ENCODE measurements at regions not wholly inside any gene's neighbourhood (a gene's known extent, or its start where the extent isn't known, plus 50 kb on each side); places are given as distances from the start of the nearest gene placed in this dataset.

DNA sequence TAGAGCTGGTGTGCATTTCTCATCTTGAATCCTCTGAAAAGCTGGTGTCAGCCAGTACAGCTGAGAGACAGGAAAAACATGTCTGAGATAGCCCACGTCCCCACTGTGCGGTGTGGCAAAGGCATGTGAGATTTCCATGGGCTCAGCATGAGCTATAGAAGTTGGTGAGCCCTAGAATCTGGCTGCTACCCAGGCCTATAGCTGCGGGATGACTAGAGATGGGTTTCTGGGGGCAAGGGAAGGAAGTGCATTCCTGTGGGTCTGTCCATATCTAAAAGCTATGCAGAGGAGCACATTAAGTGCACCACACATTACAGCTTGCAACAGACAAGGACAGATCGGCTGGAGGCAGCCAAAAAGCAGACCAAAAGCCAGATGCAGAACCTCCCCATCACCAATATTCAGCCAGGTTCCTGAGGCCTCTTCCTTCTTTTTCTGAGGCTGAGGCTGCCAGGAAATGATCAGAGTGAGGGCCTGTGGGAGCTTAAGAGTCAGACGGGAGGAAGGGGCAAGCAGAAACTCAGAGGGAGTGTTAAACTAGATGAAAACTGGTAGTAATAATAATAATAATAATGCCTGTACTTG, 55.8 kb upstream of the RANBP3L start:
- no peak overlapping the region for H3K4me2 ChIP-seq
- H3K4me3 ChIP-seq = no peak overlapping the region
- no peaks in the 10 kb centered on the region for H3K9me3 ChIP-seq
- TF ChIP-seq TP53 (CRISPR knock-in tag; IDR thresholded peaks at IDR 0.05) (no peak), ZSCAN20 (CRISPR knock-in tag; IDR thresholded peaks at IDR 0.05) (no peak), RAD21 (conservative IDR thresholded peaks at IDR 0.05 in 1 of 2, IDR thresholded peaks at IDR 0.05 in 1 of 2) (no peak), MYC (IDR thresholded peaks at IDR 0.05; ENCODE audit: borderline replicate concordance, low read length) (no peak), EHMT2 (IDR thresholded peaks at IDR 0.05; ENCODE audit: low read depth) (no peak), KDM5A (IDR thresholded peaks at IDR 0.05) (no peak), RCOR1 (IDR thresholded peaks at IDR 0.05; ENCODE audit: low read depth, low read length) (no peak), HEYL (CRISPR knock-in tag; IDR thresholded peaks at IDR 0.05) (no peak), CHD2 (IDR thresholded peaks at IDR 0.05; ENCODE audit: low read length, partially characterized antibody) (no peak), POLR2AphosphoS2 (conservative IDR thresholded peaks at IDR 0.05; ENCODE audit: low read length) (no peak), RFX5 (IDR thresholded peaks at IDR 0.05) (no peak), NPAS2 (CRISPR knock-in tag; IDR thresholded peaks at IDR 0.05; ENCODE audit: borderline replicate concordance) (no peak), ZC3H11A (IDR thresholded peaks at IDR 0.05) (no peak), JUN (IDR thresholded peaks at IDR 0.05) (no peak), FOSL2 (IDR thresholded peaks at IDR 0.05) (no peak), FOSL2 (CRISPR knock-in tag; IDR thresholded peaks at IDR 0.05) (no peak), BHLHE40 (IDR thresholded peaks at IDR 0.05; ENCODE audit: low read depth, low read length) (no peak)
- TF ChIP-seq, protein P1, sequence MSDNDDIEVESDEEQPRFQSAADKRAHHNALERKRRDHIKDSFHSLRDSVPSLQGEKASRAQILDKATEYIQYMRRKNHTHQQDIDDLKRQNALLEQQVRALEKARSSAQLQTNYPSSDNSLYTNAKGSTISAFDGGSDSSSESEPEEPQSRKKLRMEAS (IDR thresholded peaks at IDR 0.05) = no peak
- TF ChIP-seq, protein P2, sequence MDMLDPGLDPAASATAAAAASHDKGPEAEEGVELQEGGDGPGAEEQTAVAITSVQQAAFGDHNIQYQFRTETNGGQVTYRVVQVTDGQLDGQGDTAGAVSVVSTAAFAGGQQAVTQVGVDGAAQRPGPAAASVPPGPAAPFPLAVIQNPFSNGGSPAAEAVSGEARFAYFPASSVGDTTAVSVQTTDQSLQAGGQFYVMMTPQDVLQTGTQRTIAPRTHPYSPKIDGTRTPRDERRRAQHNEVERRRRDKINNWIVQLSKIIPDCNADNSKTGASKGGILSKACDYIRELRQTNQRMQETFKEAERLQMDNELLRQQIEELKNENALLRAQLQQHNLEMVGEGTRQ (IDR thresholded peaks at IDR 0.05) = no peak
- TF ChIP-seq, protein P3, sequence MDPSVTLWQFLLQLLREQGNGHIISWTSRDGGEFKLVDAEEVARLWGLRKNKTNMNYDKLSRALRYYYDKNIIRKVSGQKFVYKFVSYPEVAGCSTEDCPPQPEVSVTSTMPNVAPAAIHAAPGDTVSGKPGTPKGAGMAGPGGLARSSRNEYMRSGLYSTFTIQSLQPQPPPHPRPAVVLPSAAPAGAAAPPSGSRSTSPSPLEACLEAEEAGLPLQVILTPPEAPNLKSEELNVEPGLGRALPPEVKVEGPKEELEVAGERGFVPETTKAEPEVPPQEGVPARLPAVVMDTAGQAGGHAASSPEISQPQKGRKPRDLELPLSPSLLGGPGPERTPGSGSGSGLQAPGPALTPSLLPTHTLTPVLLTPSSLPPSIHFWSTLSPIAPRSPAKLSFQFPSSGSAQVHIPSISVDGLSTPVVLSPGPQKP (IDR thresholded peaks at IDR 0.05; ENCODE audit: low read depth, low read length) = no peak
- TF ChIP-seq, protein P4, sequence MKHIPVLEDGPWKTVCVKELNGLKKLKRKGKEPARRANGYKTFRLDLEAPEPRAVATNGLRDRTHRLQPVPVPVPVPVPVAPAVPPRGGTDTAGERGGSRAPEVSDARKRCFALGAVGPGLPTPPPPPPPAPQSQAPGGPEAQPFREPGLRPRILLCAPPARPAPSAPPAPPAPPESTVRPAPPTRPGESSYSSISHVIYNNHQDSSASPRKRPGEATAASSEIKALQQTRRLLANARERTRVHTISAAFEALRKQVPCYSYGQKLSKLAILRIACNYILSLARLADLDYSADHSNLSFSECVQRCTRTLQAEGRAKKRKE (CRISPR knock-in tag; IDR thresholded peaks at IDR 0.05; ENCODE audit: low read depth) = no peak
- ChIA-PET POLR2A (no interaction called here), CTCF (interaction anchor here (0.5 to 0.6 kb wide), 2 partner anchors 11 to 180 kb away, joined by 3 read pairs; no protein-coding TSS in a partner anchor)
- DNase-seq (ENCODE audit: low read depth in 1 of 2, low spot score in 1 of 2) (no peak), FAIRE-seq (no peak), ATAC-seq (no peak)
- no peaks in the 10 kb centered on the region for H3K4me1 ChIP-seq
- WGBS (ENCODE audit: missing lambda C conversion rate) = 16% methylated on average over 5 of the region's 5 CpGs
- no peak overlapping the region for H3K27ac ChIP-seq

DNA sequence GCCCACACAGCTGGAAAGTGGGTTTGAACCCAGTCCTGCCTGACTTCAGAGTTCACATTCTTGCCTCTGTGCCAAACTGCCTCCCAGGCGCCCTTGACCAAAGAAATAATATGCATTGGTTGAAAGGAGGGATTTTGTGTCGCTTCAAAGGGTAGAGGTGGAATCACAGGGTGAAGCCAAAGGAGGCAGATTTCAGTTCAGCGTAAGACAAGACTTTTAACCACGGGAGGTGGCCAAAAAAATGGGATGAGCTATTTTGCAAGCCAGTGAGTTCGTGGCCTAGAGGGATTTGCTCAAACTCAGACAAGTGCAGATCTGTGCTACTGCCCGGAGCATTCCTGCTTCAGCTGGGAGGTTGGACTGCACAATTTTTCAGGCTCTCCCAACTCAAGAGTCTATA, 57.6 kb upstream of the RANBP3L start:
- DNase-seq (ENCODE audit: low read depth in 1 of 2, low spot score in 1 of 2) (no peak), FAIRE-seq (no peak), ATAC-seq (no peak)
- TF ChIP-seq TP53 (CRISPR knock-in tag; IDR thresholded peaks at IDR 0.05) (no peak), SREBF2 (IDR thresholded peaks at IDR 0.05) (no peak), RAD21 (conservative IDR thresholded peaks at IDR 0.05 in 1 of 2, IDR thresholded peaks at IDR 0.05 in 1 of 2) (no peak), MYC (IDR thresholded peaks at IDR 0.05; ENCODE audit: borderline replicate concordance, low read length) (no peak), FOXS1 (CRISPR knock-in tag; IDR thresholded peaks at IDR 0.05) (no peak), KDM5A (IDR thresholded peaks at IDR 0.05) (no peak), ZFP36 (IDR thresholded peaks at IDR 0.05; ENCODE audit: borderline replicate concordance, partially characterized antibody) (no peak), HOXA7 (CRISPR knock-in tag; IDR thresholded peaks at IDR 0.05) (no peak), ZNF302 (CRISPR knock-in tag; IDR thresholded peaks at IDR 0.05) (no peak), CEBPB (IDR thresholded peaks at IDR 0.05) (no peak), RCOR1 (IDR thresholded peaks at IDR 0.05; ENCODE audit: low read depth, low read length) (no peak), CBX2 (IDR thresholded peaks at IDR 0.05; ENCODE audit: borderline replicate concordance, low read depth) (no peak), HEYL (CRISPR knock-in tag; IDR thresholded peaks at IDR 0.05) (no peak)
- TF ChIP-seq, protein P5, sequence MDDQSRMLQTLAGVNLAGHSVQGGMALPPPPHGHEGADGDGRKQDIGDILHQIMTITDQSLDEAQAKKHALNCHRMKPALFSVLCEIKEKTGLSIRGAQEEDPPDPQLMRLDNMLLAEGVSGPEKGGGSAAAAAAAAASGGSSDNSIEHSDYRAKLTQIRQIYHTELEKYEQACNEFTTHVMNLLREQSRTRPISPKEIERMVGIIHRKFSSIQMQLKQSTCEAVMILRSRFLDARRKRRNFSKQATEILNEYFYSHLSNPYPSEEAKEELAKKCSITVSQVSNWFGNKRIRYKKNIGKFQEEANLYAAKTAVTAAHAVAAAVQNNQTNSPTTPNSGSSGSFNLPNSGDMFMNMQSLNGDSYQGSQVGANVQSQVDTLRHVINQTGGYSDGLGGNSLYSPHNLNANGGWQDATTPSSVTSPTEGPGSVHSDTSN (IDR thresholded peaks at IDR 0.05) = no peak
- TF ChIP-seq, protein P1 (IDR thresholded peaks at IDR 0.05) = no peak
- TF ChIP-seq, protein P6, sequence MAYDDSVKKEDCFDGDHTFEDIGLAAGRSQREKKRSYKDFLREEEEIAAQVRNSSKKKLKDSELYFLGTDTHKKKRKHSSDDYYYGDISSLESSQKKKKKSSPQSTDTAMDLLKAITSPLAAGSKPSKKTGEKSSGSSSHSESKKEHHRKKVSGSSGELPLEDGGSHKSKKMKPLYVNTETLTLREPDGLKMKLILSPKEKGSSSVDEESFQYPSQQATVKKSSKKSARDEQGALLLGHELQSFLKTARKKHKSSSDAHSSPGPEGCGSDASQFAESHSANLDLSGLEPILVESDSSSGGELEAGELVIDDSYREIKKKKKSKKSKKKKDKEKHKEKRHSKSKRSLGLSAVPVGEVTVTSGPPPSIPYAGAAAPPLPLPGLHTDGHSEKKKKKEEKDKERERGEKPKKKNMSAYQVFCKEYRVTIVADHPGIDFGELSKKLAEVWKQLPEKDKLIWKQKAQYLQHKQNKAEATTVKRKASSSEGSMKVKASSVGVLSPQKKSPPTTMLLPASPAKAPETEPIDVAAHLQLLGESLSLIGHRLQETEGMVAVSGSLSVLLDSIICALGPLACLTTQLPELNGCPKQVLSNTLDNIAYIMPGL (CRISPR knock-in tag; IDR thresholded peaks at IDR 0.05; ENCODE audit: borderline replicate concordance) = no peak
- TF ChIP-seq, protein P7, sequence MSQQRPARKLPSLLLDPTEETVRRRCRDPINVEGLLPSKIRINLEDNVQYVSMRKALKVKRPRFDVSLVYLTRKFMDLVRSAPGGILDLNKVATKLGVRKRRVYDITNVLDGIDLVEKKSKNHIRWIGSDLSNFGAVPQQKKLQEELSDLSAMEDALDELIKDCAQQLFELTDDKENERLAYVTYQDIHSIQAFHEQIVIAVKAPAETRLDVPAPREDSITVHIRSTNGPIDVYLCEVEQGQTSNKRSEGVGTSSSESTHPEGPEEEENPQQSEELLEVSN (IDR thresholded peaks at IDR 0.05; ENCODE audit: borderline replicate concordance, low read depth) = no peak
- Histone ChIP-seq H3K9me3 (no peaks in the 10 kb centered on the region), H3K27ac (no peak overlapping the region), H3K4me1 (no peaks in the 10 kb centered on the region), H3K4me3 (no peak overlapping the region), H3K4me2 (no peak overlapping the region)
- POLR2A ChIA-PET = no interaction called here
- CTCF ChIA-PET = interaction anchor here (0.6 kb wide), 1 partner anchor 93 kb away, joined by 4 read pairs; no protein-coding TSS in a partner anchor
- WGBS (ENCODE audit: missing lambda C conversion rate) = 55% methylated on average over 6 of the region's 6 CpGs
